Right forelimb (tissue), 1 donor: ENCODE measurements at regions not wholly inside any gene's neighbourhood (a gene's known extent, or its start where the extent isn't known, plus 50 kb on each side); places are given as distances from the start of the nearest gene placed in this dataset.

ENCODE experiments used
- DNase-seq: peaks from one replicate; pipeline ENCODE4 v3.0.0-alpha.2; 2018

- no peak for DNase-seq
These were observed 306.9 kb downstream of the QKI start for GRCh38 chr6:163721435-163721834.

- DNase-seq = no peak
These were observed 306.1 kb downstream of the QKI start for GRCh38 chr6:163720460-163721235.

GRCh38 chr6:163720005-163720404 is 305.5 kb downstream of the QKI start:
- no peak for DNase-seq

- DNase-seq = no peak
These were observed 304.7 kb downstream of the QKI start for GRCh38 chr6:163719028-163719742.

- no peak for DNase-seq
These were observed 304.0 kb downstream of the QKI start for GRCh38 chr6:163718537-163718936.

- DNase-seq = no peak
These were observed 302.7 kb downstream of the QKI start for GRCh38 chr6:163717106-163717764.

GRCh38 chr6:163716690-163717089 is 302.2 kb downstream of the QKI start:
- no peak for DNase-seq

- no peak for DNase-seq
These were observed 301.3 kb downstream of the QKI start for GRCh38 chr6:163715846-163716245.

- no peak for DNase-seq
These were observed 299.7 kb downstream of the QKI start for GRCh38 chr6:163714179-163714578.

GRCh38 chr6:163712981-163713380 is 298.5 kb downstream of the QKI start:
- DNase-seq = no peak

- DNase-seq = no peak
These were observed 298.0 kb downstream of the QKI start for GRCh38 chr6:163712566-163712961.

- peak; percentile 89 for DNase-seq
These were observed 297.4 kb downstream of the QKI start for GRCh38 chr6:163711615-163712565.

- DNase-seq = peak; percentile 45
These were observed 296.3 kb downstream of the QKI start for GRCh38 chr6:163710532-163711470.

GRCh38 chr6:163709693-163710092 is 295.2 kb downstream of the QKI start:
- DNase-seq = peak; percentile 39

GRCh38 chr6:163709255-163709654 is 294.7 kb downstream of the QKI start:
- DNase-seq = peak; percentile 26

- DNase-seq = no peak
These were observed 293.9 kb downstream of the QKI start for GRCh38 chr6:163708466-163708865.

- no peak for DNase-seq
These were observed 293.2 kb downstream of the QKI start for GRCh38 chr6:163707387-163708355.

GRCh38 chr6:163706500-163707087 is 292.1 kb downstream of the QKI start:
- DNase-seq = no peak

GRCh38 chr6:163705923-163706322 is 291.4 kb downstream of the QKI start:
- no peak for DNase-seq

- DNase-seq = no peak
These were observed 288.2 kb downstream of the QKI start for GRCh38 chr6:163702736-163703135.
